ENCODE measurements at regions not wholly inside any gene's neighbourhood (a gene's known extent, or its start where the extent isn't known, plus 50 kb on each side); places are given as distances from the start of the nearest gene placed in this dataset.

DNA sequence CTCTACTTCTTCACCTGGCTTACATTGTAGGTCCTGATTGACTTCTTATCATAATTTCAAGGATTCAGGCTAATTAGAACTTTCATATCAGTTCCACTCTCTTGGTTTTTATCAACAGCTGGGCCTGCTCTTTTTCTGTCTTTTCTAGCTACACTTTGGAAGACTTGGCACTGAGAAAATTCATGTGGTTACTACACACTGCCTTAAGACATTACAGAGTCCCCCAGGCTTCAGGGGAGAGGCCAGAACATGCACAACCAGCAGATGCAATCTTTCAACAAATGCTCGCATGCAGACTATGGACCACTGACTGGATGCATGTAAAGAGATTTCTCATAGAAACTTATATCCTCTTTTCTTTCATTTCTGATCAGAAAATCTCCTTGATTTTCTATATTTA lies 423.5 kb downstream of the TUSC7 start:
- DNase-seq, result no peak

GRCh38 chr3:117135207-117135606 lies 425.6 kb downstream of the TUSC7 start:
- DNase-seq, result no peak

GRCh38 chr3:117136003-117136402 lies 426.4 kb downstream of the TUSC7 start:
- no peak for DNase-seq

DNA sequence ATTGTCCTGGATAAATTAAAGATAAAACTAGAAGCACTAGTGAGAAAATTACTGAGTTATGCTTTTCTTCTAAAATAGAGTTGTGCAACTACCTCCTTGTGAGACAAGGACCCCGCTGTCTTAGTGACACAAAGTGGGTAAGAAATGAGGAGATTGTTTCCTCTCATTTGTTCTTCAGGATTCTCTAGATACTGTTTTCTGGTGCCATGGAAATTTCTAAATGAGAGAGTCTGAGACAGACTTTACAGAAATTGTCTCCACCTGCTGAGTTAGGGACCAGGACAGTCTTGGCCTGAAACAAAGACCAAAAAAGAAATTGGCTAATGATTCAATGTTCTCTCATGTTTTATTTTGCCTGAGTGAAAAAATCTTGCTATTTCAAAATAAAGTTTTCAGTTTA lies 427.5 kb downstream of the TUSC7 start:
- no peak for DNase-seq

GRCh38 chr3:117139681-117140080 lies 430.1 kb downstream of the TUSC7 start:
- no peak for DNase-seq

- DNase-seq, result no peak
Observed at GRCh38 chr3:117141812-117142211, 432.2 kb downstream of the TUSC7 start.

DNA sequence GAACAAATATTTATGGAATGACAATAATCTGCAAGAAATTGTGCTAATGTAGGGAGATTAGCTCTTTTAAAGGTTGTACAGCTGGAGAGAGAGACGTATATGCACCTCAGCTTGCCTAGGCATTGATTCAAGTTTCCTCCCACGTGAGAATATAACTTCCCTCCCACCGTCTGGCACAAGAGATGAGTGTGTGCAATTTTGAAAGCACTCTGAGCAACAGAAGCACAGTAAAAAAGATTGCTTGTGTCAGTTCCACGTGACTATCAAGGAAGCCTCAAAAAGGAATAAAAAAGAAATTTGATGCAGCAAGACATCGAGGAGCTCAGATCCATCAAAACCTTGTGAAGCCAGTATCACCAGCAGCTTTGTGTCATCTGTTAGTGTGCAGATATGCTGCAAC lies 435.3 kb downstream of the TUSC7 start:
- no peak for DNase-seq

GRCh38 chr3:117145677-117146076 lies 436.1 kb downstream of the TUSC7 start:
- DNase-seq, result no peak

- no peak for DNase-seq
Observed at GRCh38 chr3:117146571-117146970, 437.0 kb downstream of the TUSC7 start.

GRCh38 chr3:117149584-117149983 lies 440.0 kb downstream of the TUSC7 start:
- no peak for DNase-seq

DNA sequence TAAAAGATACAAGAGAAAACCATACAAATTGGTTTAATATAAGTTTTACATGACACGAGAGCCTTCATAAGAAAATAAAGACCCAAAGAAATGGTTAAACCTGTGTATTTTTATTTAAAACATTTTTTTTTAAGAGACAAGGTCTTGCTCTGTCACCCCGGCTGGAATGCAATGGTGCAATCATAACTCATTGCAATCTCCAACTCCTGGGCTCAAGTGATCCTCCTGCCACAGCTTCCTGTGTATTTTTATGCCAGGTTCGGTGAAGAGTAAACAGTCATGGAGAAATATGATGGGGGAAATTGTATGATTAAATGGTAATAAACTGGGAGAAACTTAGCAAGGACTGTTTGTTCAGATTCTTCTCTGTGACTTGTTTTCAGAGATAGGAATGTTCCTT lies 441.0 kb downstream of the TUSC7 start:
- DNase-seq, result no peak

DNA sequence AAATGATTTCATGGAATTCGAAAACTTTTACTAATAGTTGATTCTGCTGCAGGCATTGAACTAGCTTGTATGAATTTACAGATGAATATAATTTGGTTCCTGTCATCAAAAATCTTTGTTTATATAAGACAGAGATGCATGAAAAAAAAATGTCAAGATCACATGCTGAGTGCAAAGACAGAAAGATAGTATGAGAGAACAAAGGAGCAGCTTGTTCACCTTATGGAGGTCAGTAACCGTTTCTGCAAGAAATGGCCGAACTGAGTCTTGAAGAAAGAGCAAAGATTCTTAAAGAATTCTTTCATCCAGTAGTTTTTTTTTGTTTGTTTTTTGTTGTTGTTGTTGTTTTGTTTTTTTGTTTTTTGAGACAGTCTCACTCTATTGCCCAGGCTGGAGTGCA lies 450.6 kb downstream of the TUSC7 start:
- DNase-seq, result no peak

- no peak for DNase-seq
Observed at GRCh38 chr3:117161816-117162215, 452.2 kb downstream of the TUSC7 start.

GRCh38 chr3:117165176-117165575 lies 455.6 kb downstream of the TUSC7 start:
- no peak for DNase-seq

DNA sequence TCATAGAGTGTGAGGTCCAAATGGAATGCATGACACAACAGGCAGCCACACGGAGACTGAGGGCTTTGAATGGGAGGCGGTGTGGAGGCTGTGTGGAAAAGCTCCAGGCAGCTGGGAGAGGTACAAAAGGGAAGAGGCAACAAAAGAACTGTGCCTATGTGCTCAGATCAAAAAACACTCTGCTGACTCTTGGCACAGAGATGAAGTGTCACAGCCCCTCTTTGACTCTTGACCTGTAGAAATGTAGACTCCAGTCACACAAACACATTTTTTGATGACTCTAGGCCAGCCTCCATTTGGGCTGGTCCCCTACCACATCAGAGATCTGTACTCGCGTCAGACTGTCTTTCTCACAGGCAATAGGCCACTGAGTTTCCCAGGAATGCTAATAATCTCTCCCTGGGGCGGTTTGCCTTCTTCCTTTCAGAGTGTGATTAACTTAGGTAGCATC lies 456.0 kb downstream of the TUSC7 start:
- DNase-seq, result no peak

DNA sequence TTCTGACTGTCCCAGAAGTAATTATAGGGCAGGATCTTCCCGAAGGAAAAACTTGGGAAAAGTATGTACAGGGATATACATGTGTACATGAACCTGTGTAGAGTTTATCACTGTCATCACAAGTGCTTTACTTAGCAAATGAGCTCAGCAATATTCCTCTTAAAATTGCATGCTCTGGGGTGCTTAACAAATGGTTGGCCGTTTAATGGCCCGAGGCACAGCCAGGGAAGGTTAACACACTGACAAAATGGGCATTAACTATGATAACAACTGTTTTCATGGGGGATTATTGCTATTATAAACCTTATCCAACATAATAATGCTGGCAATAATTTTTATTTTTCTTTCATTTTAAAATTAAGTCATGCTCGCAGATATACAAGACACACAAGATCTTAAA lies 459.3 kb downstream of the TUSC7 start:
- no peak for DNase-seq

- DNase-seq, result no peak
Observed at GRCh38 chr3:117170094-117170493, 460.5 kb downstream of the TUSC7 start.

DNA sequence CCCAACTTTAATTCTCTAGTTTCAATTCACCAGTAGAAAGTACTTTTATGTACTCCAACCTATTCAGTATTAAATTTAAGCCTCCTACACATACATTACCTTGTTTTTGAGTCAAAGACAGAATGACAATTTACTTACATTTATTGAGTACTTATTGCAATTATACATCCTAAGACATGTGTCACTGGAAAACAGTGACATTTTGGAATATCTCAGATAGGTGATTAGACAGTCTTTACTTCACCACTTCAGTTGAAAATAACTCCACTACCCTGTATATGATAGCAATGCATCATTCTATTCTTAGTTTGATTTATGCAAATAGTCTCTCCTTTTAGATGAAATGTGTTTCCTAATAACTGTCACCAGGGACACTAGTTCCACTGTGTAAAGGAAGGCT lies 461.5 kb downstream of the TUSC7 start:
- no peak for DNase-seq

GRCh38 chr3:117172426-117172825 lies 462.8 kb downstream of the TUSC7 start:
- DNase-seq, result no peak

DNA sequence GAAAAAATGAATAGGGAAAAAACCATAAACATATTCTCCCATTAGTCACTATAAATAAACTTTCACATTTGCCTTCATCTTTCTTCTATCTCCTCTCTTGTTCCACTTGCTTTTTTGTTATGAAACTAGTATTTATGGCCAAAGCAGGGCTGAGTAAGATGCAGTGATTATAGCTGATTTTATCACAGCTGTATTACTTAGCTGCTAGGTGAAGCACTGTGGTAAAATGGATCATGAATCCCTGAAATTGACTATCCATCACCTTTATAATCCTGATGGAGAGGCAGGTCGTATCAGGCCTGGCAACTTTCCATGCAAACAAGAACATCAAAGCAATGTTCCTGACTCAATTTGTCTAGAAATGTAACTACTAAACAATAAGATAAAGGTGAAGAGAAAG lies 471.6 kb downstream of the TUSC7 start:
- no peak for DNase-seq

DNA sequence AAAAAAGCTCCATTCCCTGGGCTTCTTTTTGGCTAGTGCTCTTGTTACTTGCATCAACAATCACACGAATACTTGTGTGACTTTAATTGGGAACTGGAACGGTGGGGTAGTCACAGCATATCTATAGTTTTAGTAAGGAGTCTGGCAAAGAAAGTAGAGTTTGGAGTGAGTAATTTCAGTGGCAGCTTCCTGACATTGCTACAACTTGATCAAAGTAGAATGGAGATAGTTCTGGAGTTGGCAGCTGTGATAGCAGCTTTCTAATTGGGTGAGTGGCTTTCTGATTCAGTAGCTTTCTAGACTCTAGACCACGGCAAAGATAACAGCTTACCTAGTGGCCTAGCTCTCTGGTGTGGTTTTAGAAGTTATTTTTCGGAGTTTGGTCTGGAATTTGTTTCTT lies 475.0 kb downstream of the TUSC7 start:
- DNase-seq, result no peak

DNA sequence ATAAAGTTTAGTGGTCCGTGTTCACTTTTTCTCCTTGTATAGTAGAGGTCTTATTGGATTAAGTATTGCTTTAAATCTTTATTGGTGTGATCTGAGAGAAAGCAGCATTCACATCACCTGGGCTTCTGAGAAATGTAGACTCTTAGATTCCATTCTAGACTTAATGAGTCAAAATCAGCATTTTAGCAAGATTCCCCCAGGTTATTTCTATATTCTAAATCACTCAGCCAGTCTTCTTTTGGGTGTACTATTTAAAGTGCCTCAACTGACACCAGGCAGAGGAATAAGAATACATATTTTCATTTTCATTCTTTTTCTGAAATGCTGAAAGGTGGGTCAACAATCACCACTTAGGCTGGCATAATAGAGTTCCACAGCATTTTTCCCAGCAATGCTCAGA lies 481.7 kb downstream of the TUSC7 start:
- no peak for DNase-seq

GRCh38 chr3:117192888-117193287 lies 483.3 kb downstream of the TUSC7 start:
- no peak for DNase-seq

GRCh38 chr3:117193390-117193789 lies 483.8 kb downstream of the TUSC7 start:
- DNase-seq, result no peak

DNA sequence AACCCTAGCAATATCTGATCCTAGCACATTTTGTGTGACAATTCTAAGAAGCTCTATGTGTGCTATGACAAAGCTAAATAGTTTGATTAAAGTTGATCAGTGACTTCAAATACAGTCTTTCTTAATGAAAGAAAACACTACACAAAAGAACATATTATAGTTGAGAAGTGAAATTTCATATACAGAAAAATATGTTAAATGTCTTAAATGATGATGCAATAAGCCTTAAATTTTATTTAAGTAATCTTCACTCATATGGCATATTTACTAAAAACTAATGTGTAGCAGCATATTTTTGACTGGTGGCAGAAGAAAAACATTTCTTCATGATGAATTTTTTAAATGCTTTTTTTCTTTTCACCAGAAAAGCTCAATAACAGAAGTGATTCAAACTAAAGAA lies 485.5 kb downstream of the TUSC7 start:
- no peak for DNase-seq

DNA sequence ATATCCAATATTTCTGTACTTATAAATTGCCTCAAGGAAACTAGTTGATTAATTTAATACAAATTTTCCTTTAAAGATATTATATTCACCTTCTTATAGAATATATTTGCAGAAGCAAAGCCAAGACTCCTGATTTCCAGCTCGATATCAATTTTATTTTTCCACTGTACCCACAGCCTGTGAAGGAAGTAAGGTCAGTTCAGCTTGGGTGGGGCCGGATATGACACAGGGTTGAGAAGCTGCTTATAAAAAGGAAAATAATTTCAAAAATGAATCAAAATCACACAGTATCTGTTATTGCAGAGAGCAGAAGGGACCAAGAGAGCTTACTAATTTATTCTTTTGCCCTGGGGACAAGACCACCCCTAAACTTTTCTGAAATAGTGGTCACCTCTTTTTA lies 491.4 kb downstream of the TUSC7 start:
- DNase-seq, result no peak
